Uterus (tissue), 3 donors: ENCODE measurements at regions not wholly inside any gene's neighbourhood (a gene's known extent, or its start where the extent isn't known, plus 50 kb on each side); places are given as distances from the start of the nearest gene placed in this dataset.
A peak's percentile ranks its signal among the peaks of the same experiment; 100 is the strongest.
"Not testable (repeated sequence)": the region's sequence is repeated elsewhere in the genome, so short reads cannot be mapped to it uniquely, and the experiment has no call there.

Experiments
- DNase-seq, 2 donors: peaks; one replicate each; pipeline ENCODE4 v3.0.0-alpha.2; 2019 to 2020
- H3K27ac ChIP-seq, 2 donors: fragments of 200-600 bp; sonication (generic); 1 replicate in 1 of 2; 2 replicates in 1 of 2; pipeline ENCODE4 v1.5.1; 2016 to 2018
- H3K27me3 ChIP-seq, 2 donors: fragments of 200-600 bp; sonication (generic); one replicate each; pipeline ENCODE4 v1.5.1; 2018 to 2019; ENCODE audit warnings: control low read depth in 1 of 2
- H3K36me3 ChIP-seq, 2 donors: fragments of 200-600 bp; sonication (generic); one replicate each; pipeline ENCODE4 v1.5.1; 2019; ENCODE audit warnings: control low read depth in 1 of 2
- H3K4me1 ChIP-seq, 2 donors: fragments of 200-600 bp; sonication (generic); one replicate each; pipeline ENCODE4 v1.5.1; 2018 to 2019; ENCODE audit warnings: control low read depth in 1 of 2
- H3K4me3 ChIP-seq, 2 donors: fragments of 200-600 bp; sonication (generic); 1 replicate in 1 of 2; 2 replicates in 1 of 2; pipeline ENCODE4 v1.5.1; 2018 to 2019; ENCODE audit warnings: mild to moderate bottlenecking in 1 of 2
- H3K9me3 ChIP-seq, 2 donors: fragments of 200-600 bp; sonication (generic); one replicate each; pipeline ENCODE4 v1.5.1; 2019; ENCODE audit warnings: control low read depth in 1 of 2
- CTCF ChIP-seq, 4 experiments: fragments of 200-600 bp in 2 of 4; fragments of 450-650 bp in 2 of 4; sonication (generic) in 2 of 4; IDR thresholded peaks; one replicate each; pipeline ENCODE4 v1.5.1; 2016 to 2019; ENCODE audit warnings: antibody characterized with exemption in 4 of 4, mild to moderate bottlenecking in 2 of 4, moderate library complexity in 1 of 4
- POLR2A ChIP-seq, 2 donors: fragments of 450-650 bp; IDR thresholded peaks; one replicate each; pipeline ENCODE4 v1.6.1; 2016; ENCODE audit warnings: antibody characterized with exemption in 2 of 2, mild to moderate bottlenecking in 1 of 2, moderate library complexity in 1 of 2
- intact Hi-C: fragments of 100-400 bp; cut with DNase I; formaldehyde crosslinking; loops from one replicate; pipeline ENCODE4 v1.15.1; 2023; ENCODE audit warnings: low total_unique reads
- donor health status: DM: yes; HTN: yes; CAD: no.

GRCh38 chr2:100749771-100750542 is 70.0 kb upstream of the NPAS2 start:
- Histone ChIP-seq H3K4me3 (no peak overlapping the region), H3K4me1 (peaks cover 0 to 4% of the 10 kb centered on the region in 2 donors), H3K9me3 (no peaks in the 10 kb centered on the region), H3K27me3 (no peaks in the 10 kb centered on the region), H3K27ac (no peak overlapping the region), H3K36me3 (no peaks in the 10 kb centered on the region)
- TF ChIP-seq CTCF (IDR thresholded peaks at IDR 0.05) (no peak), POLR2A (IDR thresholded peaks at IDR 0.05) (no peak)
- intact Hi-C loops: no loop called here
- no peak for DNase-seq

GRCh38 chr2:100751871-100752625 is 67.9 kb upstream of the NPAS2 start:
- H3K4me1 ChIP-seq, H3K4me3 ChIP-seq, intact Hi-C loops, H3K9me3 ChIP-seq, DNase-seq, H3K36me3 ChIP-seq, H3K27me3 ChIP-seq: not testable (repeated sequence)
- H3K27ac ChIP-seq: peak overlapping the region; percentile 45 to 53

DNA sequence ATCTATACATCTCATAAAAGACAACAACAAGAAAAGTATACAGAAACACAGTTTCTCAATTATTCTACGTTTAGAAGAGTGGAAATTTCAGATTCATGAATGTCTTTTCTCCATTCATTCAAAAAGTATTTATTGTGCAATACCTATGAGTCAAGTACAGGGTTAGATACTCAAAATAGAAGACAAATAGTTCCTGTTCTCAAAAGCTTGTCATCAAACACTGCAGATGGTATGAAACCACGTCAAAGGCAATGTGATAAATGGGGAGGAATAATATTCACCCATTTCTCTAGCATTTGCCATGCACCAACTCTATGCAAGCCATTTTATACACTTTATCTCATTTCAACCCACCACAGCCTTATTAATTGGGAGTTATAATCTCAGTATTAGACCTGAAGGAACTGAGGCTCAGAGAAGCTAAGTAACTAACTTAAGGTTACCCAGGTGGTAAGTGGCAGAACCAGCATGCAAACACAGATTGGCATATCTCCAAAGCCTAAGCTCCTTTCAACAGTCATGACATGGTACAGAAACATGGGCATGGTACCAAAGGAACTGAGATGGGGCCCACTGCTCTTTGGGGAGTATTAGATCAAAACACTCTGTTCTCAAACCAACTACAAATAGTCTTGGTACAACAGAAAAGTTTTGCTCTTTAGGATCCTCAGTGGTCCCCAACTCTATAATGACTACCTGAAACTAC is 67.2 kb upstream of the NPAS2 start:
- Histone ChIP-seq H3K36me3 (no peaks in the 10 kb centered on the region), H3K4me3 (no peak overlapping the region), H3K27me3 (no peaks in the 10 kb centered on the region), H3K27ac (peak overlapping the region; percentile 45 to 57), H3K9me3 (no peaks in the 10 kb centered on the region), H3K4me1 (peaks cover 0 to 4% of the 10 kb centered on the region in 2 donors)
- no peak for DNase-seq
- TF ChIP-seq CTCF (IDR thresholded peaks at IDR 0.05) (no peak), POLR2A (IDR thresholded peaks at IDR 0.05) (no peak)
- intact Hi-C loops: no loop called here

DNA sequence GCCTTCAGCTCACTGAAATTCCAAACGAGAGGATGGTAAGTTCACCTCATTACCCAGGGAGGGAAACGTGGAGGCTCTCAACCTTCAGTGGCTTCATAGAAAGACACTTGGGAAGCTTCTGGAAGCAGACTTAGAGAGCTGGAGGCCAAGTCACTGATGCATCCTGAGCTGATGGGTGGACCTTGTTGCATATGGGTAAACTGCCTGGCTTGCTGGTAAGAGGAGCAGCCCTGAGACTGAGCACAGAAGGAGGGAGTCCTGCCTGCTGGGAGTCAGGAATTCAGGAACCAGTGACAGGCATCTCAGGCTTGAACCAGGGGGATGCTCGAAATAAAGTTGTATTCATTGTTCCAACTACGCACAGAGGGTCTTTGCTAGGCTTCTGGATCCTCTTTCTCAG is 66.5 kb upstream of the NPAS2 start:
- intact Hi-C loops: no loop called here
- H3K4me1 ChIP-seq: peaks cover 0 to 10% of the 10 kb centered on the region in 2 donors
- H3K27ac ChIP-seq: peak overlapping the region in 1 of 2 donors; percentile 57

DNA sequence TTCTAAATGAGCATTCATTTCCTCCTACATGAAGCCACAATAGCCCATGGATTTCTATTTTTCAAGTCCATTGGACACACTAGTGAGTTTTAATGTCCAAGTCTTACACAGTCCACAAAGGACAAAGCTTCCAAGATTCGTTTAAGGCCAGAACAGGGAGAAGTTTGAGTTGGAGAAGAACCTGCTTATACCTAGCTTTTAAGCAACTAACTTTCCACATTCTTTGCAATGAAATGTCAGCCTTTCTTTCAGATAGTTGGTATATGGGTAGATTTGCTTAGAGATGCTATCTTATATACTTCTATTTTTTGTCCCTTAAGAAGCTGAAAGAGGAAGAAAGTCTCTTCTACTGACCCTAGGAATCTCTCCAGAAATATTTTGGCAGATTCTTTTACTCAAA is 66.1 kb upstream of the NPAS2 start:
- intact Hi-C loops: no loop called here
- Histone ChIP-seq H3K36me3 (no peaks in the 10 kb centered on the region), H3K27me3 (no peaks in the 10 kb centered on the region), H3K9me3 (no peaks in the 10 kb centered on the region), H3K4me3 (no peak overlapping the region), H3K27ac (peak overlapping the region in 1 of 2 donors; percentile 57), H3K4me1 (peaks cover 0 to 11% of the 10 kb centered on the region in 2 donors)
- no peak for DNase-seq
- TF ChIP-seq POLR2A (IDR thresholded peaks at IDR 0.05): no peak
- no peak for TF ChIP-seq CTCF (IDR thresholded peaks at IDR 0.05)

More for the DNA sequence above, 66.5 kb upstream of the NPAS2 start:
- Histone ChIP-seq H3K4me3 (no peak overlapping the region), H3K27me3 (no peaks in the 10 kb centered on the region), H3K9me3 (no peaks in the 10 kb centered on the region), H3K36me3 (no peaks in the 10 kb centered on the region)
- TF ChIP-seq POLR2A (IDR thresholded peaks at IDR 0.05) (no peak), CTCF (IDR thresholded peaks at IDR 0.05) (no peak)
- DNase-seq: no peak
